HG02943 (cell line): ENCODE measurements at regions not wholly inside any gene's neighbourhood (a gene's known extent, or its start where the extent isn't known, plus 50 kb on each side); places are given as distances from the start of the nearest gene placed in this dataset.

Experiments
- ATAC-seq: cut with Tn5 transposase; IDR thresholded peaks from one replicate; pipeline ENCODE4 v1.9.1; 2021; ENCODE audit warnings: mild to moderate bottlenecking, low read depth, moderate library complexity; ENCODE audit not compliant: unreplicated experiment

- ATAC-seq = peak; percentile 72
These were observed 233.0 kb downstream of the FAM76B start for GRCh38 chr11:95556342-95557163.

GRCh38 chr11:95556011-95556341 is 233.6 kb downstream of the FAM76B start:
- no peak for ATAC-seq

GRCh38 chr11:95554911-95555310 is 234.7 kb downstream of the FAM76B start:
- no peak for ATAC-seq

GRCh38 chr11:95549301-95549700 is 240.3 kb downstream of the FAM76B start:
- ATAC-seq = no peak

GRCh38 chr11:95548416-95548815 is 241.2 kb downstream of the FAM76B start:
- ATAC-seq = no peak

- no peak for ATAC-seq
These were observed 241.6 kb downstream of the FAM76B start for GRCh38 chr11:95547976-95548375.

GRCh38 chr11:95547186-95547585 is 242.4 kb downstream of the FAM76B start:
- ATAC-seq = no peak

- ATAC-seq = no peak
These were observed 244.3 kb downstream of the FAM76B start for GRCh38 chr11:95545116-95545875.

GRCh38 chr11:95544095-95544856 is 245.3 kb downstream of the FAM76B start:
- ATAC-seq = no peak

GRCh38 chr11:95542868-95543551 is 246.6 kb downstream of the FAM76B start:
- no peak for ATAC-seq

GRCh38 chr11:95541715-95542114 is 247.9 kb downstream of the FAM76B start:
- ATAC-seq = no peak

GRCh38 chr11:95536047-95536690 is 253.4 kb downstream of the FAM76B start:
- ATAC-seq = no peak

- ATAC-seq = no peak
These were observed 254.8 kb downstream of the FAM76B start for GRCh38 chr11:95534809-95535208.

GRCh38 chr11:95534226-95534625 is 255.4 kb downstream of the FAM76B start:
- ATAC-seq = no peak

GRCh38 chr11:95531116-95531515 is 258.5 kb downstream of the FAM76B start:
- no peak for ATAC-seq

GRCh38 chr11:95524314-95525036 is 265.1 kb downstream of the FAM76B start:
- no peak for ATAC-seq

- no peak for ATAC-seq
These were observed 266.7 kb downstream of the FAM76B start for GRCh38 chr11:95522874-95523273.

GRCh38 chr11:95521862-95522261 is 267.7 kb downstream of the FAM76B start:
- ATAC-seq = no peak

GRCh38 chr11:95521133-95521542 is 268.4 kb downstream of the FAM76B start:
- ATAC-seq = no peak
